ENCODE measurements at regions not wholly inside any gene's neighbourhood (a gene's known extent, or its start where the extent isn't known, plus 50 kb on each side); places are given as distances from the start of the nearest gene placed in this dataset.

GRCh38 chr6:98485593-98485992 is 348.8 kb upstream of the POU3F2 start:
- no peak for DNase-seq

DNA sequence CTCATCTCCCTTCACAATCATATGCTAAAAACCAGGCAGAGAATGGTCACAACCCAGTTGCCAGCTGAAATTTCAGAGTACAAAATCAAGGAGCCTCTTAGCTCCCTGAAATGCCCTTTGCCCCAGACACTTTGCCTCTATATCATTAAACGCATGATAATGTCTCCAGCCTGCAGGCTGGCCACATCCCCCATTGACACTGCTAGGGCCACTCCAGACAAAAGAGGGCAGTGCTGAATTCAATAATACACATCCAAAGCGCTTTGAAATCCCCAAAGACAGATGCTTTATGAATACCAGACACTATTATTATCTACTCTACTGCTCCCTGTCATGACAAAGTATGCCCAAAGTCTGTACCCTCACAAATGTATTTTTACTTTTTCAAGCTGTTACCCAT is 348.3 kb upstream of the POU3F2 start:
- no peak for DNase-seq

DNA sequence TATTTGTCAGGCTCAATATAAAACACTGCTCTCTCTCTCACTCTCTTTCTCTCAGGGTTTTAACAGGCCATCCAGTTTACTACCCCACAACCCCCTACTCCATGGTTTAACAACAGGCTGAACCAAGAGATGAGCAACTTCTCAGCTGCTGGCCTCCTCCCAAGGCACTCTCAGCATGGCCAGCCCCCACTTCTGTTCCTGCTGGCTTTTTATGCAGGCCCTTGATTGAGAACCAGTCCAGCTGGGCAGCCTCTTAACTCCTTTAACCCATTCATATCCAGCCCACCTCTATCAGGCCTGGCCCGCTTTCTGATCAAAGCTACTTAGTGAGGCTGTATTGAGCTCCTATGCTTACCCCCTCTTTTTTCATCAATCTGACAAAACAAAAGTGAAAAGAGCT is 346.8 kb upstream of the POU3F2 start:
- no peak for DNase-seq

DNA sequence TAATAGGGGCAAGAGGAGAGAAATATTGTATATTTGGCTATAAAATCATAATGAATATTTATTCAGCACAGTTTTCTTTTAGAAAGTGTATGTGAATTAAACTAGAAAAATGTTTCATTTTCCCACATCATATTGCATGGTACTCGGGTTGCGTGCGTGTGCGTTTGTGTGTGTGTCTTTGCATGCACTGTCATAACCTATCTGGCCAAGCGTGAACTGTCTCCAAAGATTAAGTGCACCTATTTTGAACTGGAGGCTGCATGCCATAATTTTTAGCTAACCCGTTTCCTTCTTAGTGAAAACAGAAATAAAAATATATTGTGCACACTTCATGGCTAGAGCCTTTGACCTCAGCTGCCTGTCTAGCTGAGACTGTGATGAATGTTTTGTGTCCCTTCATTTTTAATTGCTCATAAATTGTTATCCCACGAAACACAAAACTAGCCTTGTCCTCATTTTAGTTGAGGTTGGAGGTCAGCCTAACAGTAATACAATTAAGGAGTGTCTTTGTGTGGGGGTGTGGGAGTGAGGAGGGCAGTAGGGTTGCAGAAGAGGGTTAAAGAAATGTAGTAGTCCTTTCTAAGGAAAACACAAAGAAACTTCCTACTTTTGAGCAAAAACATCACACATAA is 336.1 kb upstream of the POU3F2 start:
- no peak for DNase-seq

DNA sequence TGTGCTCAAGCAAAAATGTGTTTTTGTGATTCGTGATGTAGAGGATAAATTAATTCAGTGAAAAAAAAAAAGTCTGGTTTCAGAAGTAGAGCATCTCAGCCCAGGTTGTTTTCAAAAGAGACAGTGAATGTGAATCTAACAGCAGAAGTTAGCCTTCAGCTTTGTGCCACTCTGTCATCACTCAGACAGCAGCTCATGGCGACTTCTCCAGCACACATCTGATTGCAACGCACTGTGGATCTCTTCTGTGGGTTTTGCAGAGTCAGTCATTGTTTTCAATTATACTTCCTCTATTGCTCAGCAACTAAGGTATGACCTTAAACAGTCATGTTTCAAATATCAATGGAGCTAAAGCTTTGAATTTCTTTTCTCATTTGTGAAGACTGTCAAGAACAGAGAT is 335.5 kb upstream of the POU3F2 start:
- no peak for DNase-seq

DNA sequence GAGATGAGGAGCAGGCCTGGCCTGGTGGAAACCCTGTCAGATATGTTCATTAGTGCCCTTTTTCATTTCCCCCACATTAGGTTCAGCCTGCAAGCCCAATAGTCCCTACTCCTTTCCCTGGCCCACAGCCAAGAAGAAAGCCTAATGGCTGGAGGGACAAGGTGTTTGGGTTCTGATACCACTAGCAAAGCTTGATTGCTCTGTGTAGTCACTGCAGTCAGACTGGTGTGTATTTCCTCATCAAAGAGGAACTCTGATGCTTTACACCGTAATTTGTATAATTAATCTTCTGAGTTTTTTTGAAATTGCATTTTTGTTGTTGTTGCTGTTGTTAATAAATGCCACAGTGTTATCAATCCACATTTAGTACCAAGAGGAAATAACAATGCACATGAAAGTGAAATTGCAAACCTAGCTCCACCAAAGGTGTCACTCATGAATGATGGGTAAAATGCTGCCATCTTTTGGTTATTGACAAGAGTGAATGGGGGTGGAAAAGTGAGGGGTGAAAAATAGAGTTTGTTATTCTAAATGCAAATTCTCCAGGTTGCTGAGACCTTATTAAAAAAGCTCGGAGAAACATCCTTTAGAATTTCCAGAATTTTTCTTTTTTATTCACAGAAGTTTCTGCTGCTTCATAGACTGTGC is 320.2 kb upstream of the POU3F2 start:
- DNase-seq = no peak

DNA sequence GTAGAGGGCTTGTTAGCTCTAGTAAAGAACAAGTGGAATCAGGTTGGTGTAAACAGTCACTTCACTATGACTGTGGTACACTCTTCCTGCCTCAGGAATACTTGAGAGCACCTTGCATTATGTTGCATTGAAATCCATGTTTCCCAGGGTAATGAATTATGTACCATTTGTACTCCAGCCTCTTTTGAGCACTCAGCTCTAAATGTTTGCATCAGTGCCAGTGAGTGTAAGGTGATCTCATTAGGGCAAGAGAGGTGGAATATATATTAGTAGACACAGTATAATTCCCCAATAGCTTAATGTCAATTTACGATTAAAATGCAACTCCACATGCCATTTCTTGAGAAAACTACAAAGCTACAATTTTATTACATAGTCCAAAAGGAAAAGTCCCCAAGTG is 319.6 kb upstream of the POU3F2 start:
- no peak for DNase-seq

DNA sequence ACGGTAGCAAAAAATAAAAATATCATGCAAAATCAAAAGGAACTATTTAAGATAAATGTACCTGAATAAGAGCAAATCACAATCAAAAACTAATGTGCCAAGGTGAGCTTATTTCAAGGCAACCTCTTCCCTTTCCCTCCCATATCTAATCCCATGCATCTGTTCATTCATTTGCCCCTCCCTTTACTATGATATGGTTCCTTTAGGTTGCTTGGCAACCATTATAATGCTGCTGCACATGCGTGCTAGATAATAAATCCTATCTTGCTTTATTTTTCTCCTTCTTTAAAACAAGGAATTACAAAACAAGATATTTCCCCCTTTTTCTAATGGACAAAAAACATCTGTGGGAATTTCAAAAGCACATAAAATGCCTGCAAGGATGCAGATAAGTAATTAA is 318.2 kb upstream of the POU3F2 start:
- DNase-seq = no peak

DNA sequence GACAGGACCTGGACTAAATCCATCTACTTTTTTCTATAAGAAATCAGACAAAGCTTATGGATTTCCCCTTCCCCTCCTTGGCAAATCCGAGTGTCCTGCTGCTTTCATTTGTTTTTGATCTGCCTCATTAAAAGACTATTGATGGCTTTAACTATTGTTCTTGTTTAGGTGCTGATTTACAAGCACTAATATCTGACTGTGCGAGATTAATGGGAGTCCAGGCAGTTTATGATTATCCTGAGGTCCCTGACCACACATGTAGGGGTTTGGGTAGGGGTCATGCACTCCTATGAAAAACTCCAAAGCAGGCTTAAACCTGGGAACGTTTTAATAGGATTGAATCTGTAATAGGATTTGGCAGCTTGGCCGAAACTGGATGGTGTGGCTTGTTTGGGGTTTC is 317.5 kb upstream of the POU3F2 start:
- DNase-seq = no peak

- no peak for DNase-seq
Measured at GRCh38 chr6:98525860-98526259, 308.5 kb upstream of the POU3F2 start.

GRCh38 chr6:98526465-98526864 is 307.9 kb upstream of the POU3F2 start:
- DNase-seq = no peak

GRCh38 chr6:98529364-98529763 is 305.0 kb upstream of the POU3F2 start:
- DNase-seq = no peak

DNA sequence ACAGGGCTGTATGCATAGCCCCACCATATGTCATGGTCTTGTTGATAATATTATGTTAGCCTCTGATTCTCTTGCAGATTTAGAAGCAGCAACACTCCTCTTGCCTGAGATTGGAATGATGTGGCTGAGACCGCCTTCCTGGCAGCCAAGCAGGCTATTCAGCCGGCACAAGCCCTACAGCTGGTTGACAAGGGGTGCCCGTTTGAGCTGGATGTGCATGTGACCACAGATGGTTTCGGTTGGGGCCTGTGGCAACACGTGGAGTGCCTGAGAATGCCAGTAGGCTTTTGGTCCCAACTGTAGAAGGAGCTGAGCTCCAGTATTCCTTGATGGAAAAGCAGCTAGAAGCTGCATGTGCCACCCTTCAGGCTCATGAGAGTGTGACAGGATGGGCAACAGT is 303.6 kb upstream of the POU3F2 start:
- no peak for DNase-seq

DNA sequence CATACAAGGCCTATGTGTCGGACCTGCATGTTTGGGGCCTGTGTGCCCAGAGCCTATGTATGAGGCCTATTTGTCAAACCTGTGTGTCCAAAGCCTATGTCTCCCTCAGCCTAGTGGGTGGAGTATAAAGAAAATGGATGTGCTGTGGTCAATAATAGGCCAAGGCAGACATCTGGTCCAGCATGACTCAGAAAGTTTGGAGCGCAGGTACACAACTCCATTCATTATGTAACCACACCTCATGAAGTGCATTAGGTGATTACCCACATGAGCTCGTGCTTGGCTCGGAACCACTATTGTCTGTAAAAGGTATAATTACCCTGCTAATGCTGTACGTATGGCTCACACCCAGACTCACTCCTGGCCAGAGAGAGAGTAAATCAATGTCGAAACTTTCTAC is 302.4 kb upstream of the POU3F2 start:
- no peak for DNase-seq

GRCh38 chr6:98539741-98540140 is 294.6 kb upstream of the POU3F2 start:
- DNase-seq = no peak

GRCh38 chr6:98546376-98546775 is 288.0 kb upstream of the POU3F2 start:
- DNase-seq = no peak

DNA sequence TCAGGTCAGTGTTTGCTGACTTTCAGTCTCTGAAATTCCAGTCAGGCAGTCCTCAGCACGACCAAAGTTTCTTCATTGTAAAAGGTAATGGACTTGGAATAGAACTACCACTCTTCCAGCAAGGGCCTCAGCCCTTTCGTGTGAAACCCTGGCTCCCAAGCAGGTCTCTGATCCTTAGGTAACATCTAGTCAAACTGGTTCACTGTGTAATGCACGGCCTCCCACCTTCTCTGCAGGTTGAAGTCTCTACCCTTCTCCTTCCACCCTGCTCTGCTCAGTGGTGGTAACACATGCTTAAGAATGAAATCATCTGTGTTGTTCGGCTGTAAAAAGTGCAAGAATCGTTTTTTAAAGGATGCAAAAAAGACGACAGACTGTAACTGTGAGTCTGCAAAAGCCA is 287.2 kb upstream of the POU3F2 start:
- no peak for DNase-seq

GRCh38 chr6:98547634-98548033 is 286.7 kb upstream of the POU3F2 start:
- DNase-seq = no peak

GRCh38 chr6:98548301-98548700 is 286.1 kb upstream of the POU3F2 start:
- DNase-seq = no peak

DNA sequence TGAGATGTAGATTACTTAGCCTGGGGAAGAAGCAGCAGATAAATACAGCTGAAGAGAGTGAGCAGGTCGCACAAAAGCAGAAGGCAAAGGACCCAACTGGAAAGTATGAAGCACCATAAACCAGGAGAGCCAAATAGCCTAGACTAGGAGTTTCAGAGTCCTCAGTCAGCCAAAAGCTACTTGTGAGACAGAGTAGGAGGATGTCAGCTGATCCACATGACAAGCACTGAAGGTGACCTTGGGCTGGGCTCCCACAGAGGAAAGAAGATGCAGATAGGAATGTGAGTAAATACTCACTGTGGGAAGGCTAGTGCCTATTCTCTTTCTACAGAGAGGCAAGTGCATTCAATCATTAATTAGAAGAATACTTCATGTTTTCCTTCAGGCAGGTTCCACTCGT is 274.0 kb upstream of the POU3F2 start:
- DNase-seq = no peak

- no peak for DNase-seq
Measured at GRCh38 chr6:98560841-98561240, 273.5 kb upstream of the POU3F2 start.

GRCh38 chr6:98566126-98566525 is 268.2 kb upstream of the POU3F2 start:
- DNase-seq = no peak

- no peak for DNase-seq
Measured at GRCh38 chr6:98572579-98572978, 261.8 kb upstream of the POU3F2 start.

DNA sequence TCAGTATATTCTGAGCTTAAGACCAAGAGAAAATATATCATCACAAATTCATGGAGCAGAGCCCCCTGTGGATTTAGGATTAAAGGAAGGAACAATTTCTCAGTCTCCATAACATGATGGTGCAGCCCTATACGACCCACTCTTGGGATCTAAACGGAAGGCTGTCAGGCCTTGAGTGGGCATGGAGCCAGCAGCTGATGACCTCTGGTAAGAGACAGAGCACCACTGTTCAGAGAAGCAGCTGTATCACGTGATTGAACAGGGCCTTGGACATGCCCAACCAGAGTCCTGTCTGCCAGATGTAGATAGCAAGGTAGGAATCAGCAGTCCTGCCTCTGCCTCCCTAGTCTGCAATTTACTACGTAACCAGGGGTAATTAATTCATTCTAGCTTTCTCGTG is 259.4 kb upstream of the POU3F2 start:
- DNase-seq = no peak

DNA sequence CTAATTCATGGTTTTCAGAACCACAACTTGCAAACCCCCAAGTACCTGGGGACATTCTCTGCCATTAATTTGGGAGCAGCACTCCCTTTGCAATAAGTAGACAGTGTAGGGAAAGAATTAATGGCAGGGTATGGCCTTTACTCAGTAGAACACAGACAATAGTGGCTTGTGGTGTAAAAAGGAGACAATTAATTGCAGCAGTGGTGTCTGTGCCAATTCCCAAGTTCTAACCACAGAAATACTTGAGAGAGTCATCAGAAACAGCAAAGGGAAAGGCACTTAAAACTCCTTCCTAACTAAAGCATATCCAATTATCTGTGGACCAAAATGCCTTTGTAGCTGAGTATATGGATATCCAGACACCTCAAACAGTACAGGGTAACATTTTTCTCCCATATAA is 257.6 kb upstream of the POU3F2 start:
- no peak for DNase-seq
